Fibroblast of skin of left quadriceps (primary cell): ENCODE measurements at regions not wholly inside any gene's neighbourhood (a gene's known extent, or its start where the extent isn't known, plus 50 kb on each side); places are given as distances from the start of the nearest gene placed in this dataset.
A peak's percentile ranks its signal among the peaks of the same experiment; 100 is the strongest.

ENCODE experiments used
- DNase-seq, 2 experiments: peaks; one replicate each; pipeline ENCODE4 v3.0.0-alpha.2; 2013; ENCODE audit warnings: low read depth in 2 of 2

- no peak for DNase-seq
Observed at GRCh38 chrX:109928596-109929335, 74.1 kb upstream of the TMEM164 start.

- no peak for DNase-seq
Observed at GRCh38 chrX:109931677-109932076, 71.2 kb upstream of the TMEM164 start.

GRCh38 chrX:109934434-109934833 lies 68.5 kb upstream of the TMEM164 start:
- DNase-seq: peak in 1 of 2 experiments; percentile 7

GRCh38 chrX:109934935-109935334 lies 68.0 kb upstream of the TMEM164 start:
- no peak for DNase-seq

- DNase-seq: no peak
Observed at GRCh38 chrX:109936114-109936513, 66.8 kb upstream of the TMEM164 start.

- DNase-seq: no peak
Observed at GRCh38 chrX:109936598-109936997, 66.3 kb upstream of the TMEM164 start.

GRCh38 chrX:109939498-109939897 lies 63.4 kb upstream of the TMEM164 start:
- no peak for DNase-seq

GRCh38 chrX:109940411-109940810 lies 62.5 kb upstream of the TMEM164 start:
- DNase-seq: no peak

GRCh38 chrX:109943092-109943739 lies 59.7 kb upstream of the TMEM164 start:
- DNase-seq: no peak

- DNase-seq: no peak
Observed at GRCh38 chrX:109943740-109944092, 59.2 kb upstream of the TMEM164 start.

GRCh38 chrX:109952050-109952449 lies 50.9 kb upstream of the TMEM164 start:
- DNase-seq: no peak

GRCh38 chrX:109952985-109953905 lies 49.7 kb upstream of the TMEM164 start:
- no peak for DNase-seq
